Hepatocyte (in vitro differentiated cells): ENCODE measurements at regions not wholly inside any gene's neighbourhood (a gene's known extent, or its start where the extent isn't known, plus 50 kb on each side); places are given as distances from the start of the nearest gene placed in this dataset.

Experiments used
- EZH2phosphoT487 ChIP-seq: fragments of 200-600 bp; sonication (generic); IDR thresholded peaks from one replicate; pipeline ENCODE4 v1.6.1; 2018; ENCODE audit warnings: antibody characterized with exemption, mild to moderate bottlenecking, low read depth, moderate library complexity; ENCODE audit not compliant: unreplicated experiment, severe bottlenecking
- TF ChIP-seq, protein P1 (sequence below): fragments of 200-600 bp; sonication (generic); IDR thresholded peaks from 2 replicates; pipeline ENCODE4 v1.5.1; 2016; ENCODE audit warnings: antibody characterized with exemption, mild to moderate bottlenecking; ENCODE audit not compliant: poor library complexity

DNA sequence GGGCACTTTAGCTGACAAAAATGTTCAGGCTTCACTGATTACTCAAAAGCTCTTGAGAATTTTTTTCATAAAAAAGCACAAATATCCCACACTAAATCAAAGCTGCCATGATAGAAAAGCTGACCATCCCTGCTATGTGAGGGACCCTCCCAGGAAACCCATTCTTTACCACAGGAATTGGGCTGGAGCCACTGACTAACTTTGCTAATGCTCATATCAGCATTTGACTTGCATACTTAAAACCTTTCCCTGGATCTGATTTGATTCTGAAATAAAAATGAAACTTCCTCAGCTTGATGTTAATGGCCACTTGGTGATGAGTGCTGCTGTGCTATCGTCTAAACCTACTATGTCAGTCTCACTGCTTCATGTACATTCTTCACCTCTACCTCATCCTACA is 243.6 kb downstream of the PRELID2 start:
- no peak for TF ChIP-seq EZH2phosphoT487
- TF ChIP-seq, protein P1, sequence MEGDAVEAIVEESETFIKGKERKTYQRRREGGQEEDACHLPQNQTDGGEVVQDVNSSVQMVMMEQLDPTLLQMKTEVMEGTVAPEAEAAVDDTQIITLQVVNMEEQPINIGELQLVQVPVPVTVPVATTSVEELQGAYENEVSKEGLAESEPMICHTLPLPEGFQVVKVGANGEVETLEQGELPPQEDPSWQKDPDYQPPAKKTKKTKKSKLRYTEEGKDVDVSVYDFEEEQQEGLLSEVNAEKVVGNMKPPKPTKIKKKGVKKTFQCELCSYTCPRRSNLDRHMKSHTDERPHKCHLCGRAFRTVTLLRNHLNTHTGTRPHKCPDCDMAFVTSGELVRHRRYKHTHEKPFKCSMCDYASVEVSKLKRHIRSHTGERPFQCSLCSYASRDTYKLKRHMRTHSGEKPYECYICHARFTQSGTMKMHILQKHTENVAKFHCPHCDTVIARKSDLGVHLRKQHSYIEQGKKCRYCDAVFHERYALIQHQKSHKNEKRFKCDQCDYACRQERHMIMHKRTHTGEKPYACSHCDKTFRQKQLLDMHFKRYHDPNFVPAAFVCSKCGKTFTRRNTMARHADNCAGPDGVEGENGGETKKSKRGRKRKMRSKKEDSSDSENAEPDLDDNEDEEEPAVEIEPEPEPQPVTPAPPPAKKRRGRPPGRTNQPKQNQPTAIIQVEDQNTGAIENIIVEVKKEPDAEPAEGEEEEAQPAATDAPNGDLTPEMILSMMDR = no peak
